Mesodermal cell (in vitro differentiated cells): ENCODE measurements at regions not wholly inside any gene's neighbourhood (a gene's known extent, or its start where the extent isn't known, plus 50 kb on each side); places are given as distances from the start of the nearest gene placed in this dataset.

ENCODE experiments used
- H3K27ac ChIP-seq: 2 replicates; pipeline ENCODE4 v1.7.0; 2013; ENCODE audit warnings: mild to moderate bottlenecking, low read depth, low read length, moderate library complexity; ENCODE audit not compliant: severe bottlenecking
- H3K36me3 ChIP-seq: 2 replicates; pipeline ENCODE4 v1.7.1; 2013; ENCODE audit warnings: mild to moderate bottlenecking, low read length, moderate library complexity; ENCODE audit not compliant: control insufficient read depth, insufficient read depth
- H3K4me1 ChIP-seq: one replicate; pipeline ENCODE4 v1.7.1; 2013; ENCODE audit warnings: mild to moderate bottlenecking, low read length; ENCODE audit not compliant: insufficient read depth, control insufficient read depth, poor library complexity, severe bottlenecking
- H3K4me3 ChIP-seq: 2 replicates; pipeline ENCODE4 v1.7.0; 2013; ENCODE audit warnings: low read length, control low read depth, mild to moderate bottlenecking; ENCODE audit not compliant: insufficient read depth, poor library complexity, severe bottlenecking; ENCODE audit errors: extremely low read depth
- H3K9me3 ChIP-seq: 2 replicates; pipeline ENCODE4 v1.7.1; 2013; ENCODE audit warnings: mild to moderate bottlenecking, low read length, moderate library complexity; ENCODE audit not compliant: control insufficient read depth
- WGBS, 2 experiments: methylation state at CpG; one replicate each; pipeline ENCODE4 v1.1.5; 2013; ENCODE audit warnings: missing lambda C conversion rate in 2 of 2; ENCODE audit not compliant: insufficient coverage in 2 of 2; 5-methylcytosine and 5-hydroxymethylcytosine counted together

GRCh38 chr14:38350102-38350501, 94.2 kb upstream of the CLEC14A start:
- Histone ChIP-seq H3K27ac (no peak overlapping the region), H3K9me3 (peaks cover 6% of the 10 kb centered on the region), H3K36me3 (no peaks in the 10 kb centered on the region), H3K4me1 (no peaks in the 10 kb centered on the region), H3K4me3 (no peak overlapping the region)
- 100% methylated on average over 1 of the region's 1 CpG; no CpG with 5 or more reads in 1 of the 2 experiments for WGBS, 2 experiments

- Histone ChIP-seq H3K9me3 (peaks cover 6% of the 10 kb centered on the region), H3K36me3 (no peaks in the 10 kb centered on the region), H3K27ac (no peak overlapping the region), H3K4me3 (no peak overlapping the region), H3K4me1 (no peaks in the 10 kb centered on the region)
Measured at GRCh38 chr14:38342803-38343202, 86.9 kb upstream of the CLEC14A start.

- H3K9me3 ChIP-seq = no peaks in the 10 kb centered on the region
- no peak overlapping the region for H3K4me3 ChIP-seq
- no peaks in the 10 kb centered on the region for H3K36me3 ChIP-seq
- no peak overlapping the region for H3K27ac ChIP-seq
- no CpG with 5 or more reads among the region's 1 CpG for WGBS, 2 experiments
- no peaks in the 10 kb centered on the region for H3K4me1 ChIP-seq
Measured at GRCh38 chr14:38339696-38340095, 83.8 kb upstream of the CLEC14A start.

GRCh38 chr14:38336298-38336697, 80.4 kb upstream of the CLEC14A start:
- H3K9me3 ChIP-seq = no peaks in the 10 kb centered on the region
- no peak overlapping the region for H3K27ac ChIP-seq
- H3K4me3 ChIP-seq = no peak overlapping the region

GRCh38 chr14:38330275-38330674, 74.4 kb upstream of the CLEC14A start:
- H3K27ac ChIP-seq = no peak overlapping the region
- H3K9me3 ChIP-seq = no peaks in the 10 kb centered on the region
- H3K4me3 ChIP-seq = no peak overlapping the region
- H3K4me1 ChIP-seq = no peaks in the 10 kb centered on the region
- no CpG with 5 or more reads among the region's 2 CpGs for WGBS, 2 experiments
- H3K36me3 ChIP-seq = no peaks in the 10 kb centered on the region

More at GRCh38 chr14:38336298-38336697, 80.4 kb upstream of the CLEC14A start:
- no peaks in the 10 kb centered on the region for H3K4me1 ChIP-seq
- no peaks in the 10 kb centered on the region for H3K36me3 ChIP-seq

GRCh38 chr14:38329246-38329645, 73.4 kb upstream of the CLEC14A start:
- no CpG with 5 or more reads among the region's 1 CpG for WGBS, 2 experiments
- H3K4me1 ChIP-seq = no peaks in the 10 kb centered on the region
- no peak overlapping the region for H3K4me3 ChIP-seq
- no peaks in the 10 kb centered on the region for H3K9me3 ChIP-seq
- H3K27ac ChIP-seq = no peak overlapping the region
- no peaks in the 10 kb centered on the region for H3K36me3 ChIP-seq

- Histone ChIP-seq H3K36me3 (no peaks in the 10 kb centered on the region), H3K9me3 (no peaks in the 10 kb centered on the region), H3K4me3 (no peak overlapping the region), H3K4me1 (no peaks in the 10 kb centered on the region), H3K27ac (no peak overlapping the region)
- WGBS, 2 experiments = 90% methylated on average over 2 of the region's 3 CpGs; no CpG with 5 or more reads in 1 of the 2 experiments
Measured at GRCh38 chr14:38316922-38317321, 61.0 kb upstream of the CLEC14A start.

- no peak overlapping the region for H3K27ac ChIP-seq
- no peaks in the 10 kb centered on the region for H3K9me3 ChIP-seq
- no peak overlapping the region for H3K4me3 ChIP-seq
- H3K36me3 ChIP-seq = no peaks in the 10 kb centered on the region
- peaks cover 3% of the 10 kb centered on the region for H3K4me1 ChIP-seq
Measured at GRCh38 chr14:38311655-38312054, 55.8 kb upstream of the CLEC14A start.

- H3K9me3 ChIP-seq = no peaks in the 10 kb centered on the region
- no peaks in the 10 kb centered on the region for H3K36me3 ChIP-seq
- H3K4me1 ChIP-seq = peaks cover 3% of the 10 kb centered on the region
- WGBS, 2 experiments = 63% methylated on average over 2 of the region's 3 CpGs; no CpG with 5 or more reads in 1 of the 2 experiments
- peak overlapping the region; percentile 6 for H3K27ac ChIP-seq
- no peak overlapping the region for H3K4me3 ChIP-seq
Measured at GRCh38 chr14:38310420-38310995, 54.6 kb upstream of the CLEC14A start.

- Histone ChIP-seq H3K4me3 (no peak overlapping the region), H3K36me3 (no peaks in the 10 kb centered on the region)
Measured at GRCh38 chr14:38309522-38310277, 53.8 kb upstream of the CLEC14A start.

More at GRCh38 chr14:38309522-38310277, 53.8 kb upstream of the CLEC14A start:
- Histone ChIP-seq H3K27ac (peak overlapping the region; percentile 31), H3K4me1 (peaks cover 3% of the 10 kb centered on the region), H3K9me3 (no peaks in the 10 kb centered on the region)
- WGBS, 2 experiments = 60 to 76% methylated on average over 2 to 3 of the region's 5 CpGs
